SU-DHL-6 (cell line): ENCODE measurements at regions not wholly inside any gene's neighbourhood (a gene's known extent, or its start where the extent isn't known, plus 50 kb on each side); places are given as distances from the start of the nearest gene placed in this dataset.
"Not testable (repeated sequence)": the region's sequence is repeated elsewhere in the genome, so short reads cannot be mapped to it uniquely, and the experiment has no call there.

Experiments used
- H2AFZ ChIP-seq: fragments of 200-600 bp; sonication (generic); 2 replicates; pipeline ENCODE4 v1.6.1; 2014; ENCODE audit warnings: low read depth, mild to moderate bottlenecking, moderate library complexity, mixed read lengths, antibody characterized with exemption, low read length; ENCODE audit not compliant: severe bottlenecking
- H3F3A ChIP-seq: fragments of 200-600 bp; shearing (Covaris generic); 2 replicates; pipeline ENCODE4 v1.6.0; 2016; ENCODE audit warnings: antibody characterized with exemption, mild to moderate bottlenecking; ENCODE audit not compliant: insufficient read depth
- H3K27ac ChIP-seq: fragments of 200-600 bp; sonication (generic); 2 replicates; pipeline ENCODE4 v1.5.1; 2016; ENCODE audit warnings: low read depth, mild to moderate bottlenecking, low read length, moderate library complexity, mixed read lengths
- H3K27me3 ChIP-seq: fragments of 200-600 bp; sonication (generic), shearing (Covaris generic); 2 replicates; pipeline ENCODE4 v1.6.0; 2014; ENCODE audit warnings: mild to moderate bottlenecking, low read length
- H3K36me3 ChIP-seq: fragments of 200-600 bp; sonication (generic); 2 replicates; pipeline ENCODE4 v1.6.1; 2014; ENCODE audit warnings: mild to moderate bottlenecking, low read length, mixed read lengths
- H3K4me2 ChIP-seq: fragments of 300-600, 200-600 bp; shearing (Covaris generic), sonication (generic); 2 replicates; pipeline ENCODE4 v1.6.0; 2014; ENCODE audit warnings: low read length, low read depth, mild to moderate bottlenecking; ENCODE audit not compliant: poor library complexity, severe bottlenecking
- H3K4me3 ChIP-seq: fragments of 200-600 bp; sonication (generic); 2 replicates; pipeline ENCODE4 v1.5.1; 2014; ENCODE audit warnings: antibody characterized with exemption, low read length, mild to moderate bottlenecking, mixed read lengths; ENCODE audit not compliant: insufficient read depth, poor library complexity, severe bottlenecking
- H3K79me2 ChIP-seq: fragments of 200-600 bp; sonication (generic); 2 replicates; pipeline ENCODE4 v1.6.1; 2014; ENCODE audit warnings: mild to moderate bottlenecking, low read length, moderate library complexity; ENCODE audit not compliant: insufficient read depth
- H3K9ac ChIP-seq: fragments of 200-600 bp; sonication (generic); 2 replicates; pipeline ENCODE4 v1.7.0; 2014; ENCODE audit warnings: mild to moderate bottlenecking, low read length
- H3K9me2 ChIP-seq: fragments of 200-600 bp; sonication (generic); replicated peaks from 2 replicates; pipeline ENCODE4 v1.6.1; 2014; ENCODE audit warnings: low read length; ENCODE audit not compliant: insufficient read depth
- H3K9me3 ChIP-seq: fragments of 200-600 bp; sonication (generic); 2 replicates; pipeline ENCODE4 v1.6.1; 2014; ENCODE audit warnings: low read length, mixed read lengths; ENCODE audit not compliant: insufficient read depth
- H4K20me1 ChIP-seq: fragments of 200-600 bp; sonication (generic); 2 replicates; pipeline ENCODE4 v1.6.1; 2014; ENCODE audit warnings: low read depth, mild to moderate bottlenecking, antibody characterized with exemption, low read length, moderate library complexity, mixed read lengths
- EZH2phosphoT487 ChIP-seq: fragments of 200-600 bp; sonication (generic), shearing (Covaris generic); conservative IDR thresholded peaks from 2 replicates; pipeline ENCODE4 v1.6.1; 2018; ENCODE audit warnings: mild to moderate bottlenecking, antibody characterized with exemption, low read length, moderate library complexity, mixed read lengths
- TF ChIP-seq, protein P1 (sequence below): fragments of 200-600 bp; sonication (generic); IDR thresholded peaks from one replicate; pipeline ENCODE4 v1.5.1; 2017; ENCODE audit warnings: antibody characterized with exemption, mild to moderate bottlenecking, low read length, moderate library complexity; ENCODE audit not compliant: insufficient read depth, poor library complexity, severe bottlenecking

DNA sequence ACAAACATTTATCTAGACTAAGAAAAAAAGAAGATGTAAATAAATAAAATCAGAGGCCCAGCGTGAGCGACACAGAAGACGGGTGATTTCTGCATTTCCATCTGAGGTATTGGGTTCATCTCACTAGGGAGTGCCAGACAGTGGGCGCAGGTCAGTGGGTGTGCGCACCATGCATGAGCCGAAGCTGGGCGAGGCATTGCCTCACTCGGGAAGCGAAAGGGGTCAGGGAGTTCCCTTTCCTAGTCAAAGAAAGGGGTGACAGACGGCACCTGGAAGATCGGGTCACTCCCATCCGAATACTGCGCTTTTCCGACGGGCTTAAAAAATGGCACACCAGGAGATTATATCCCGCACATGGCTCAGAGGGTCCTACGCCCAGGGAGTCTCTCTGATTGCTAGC is 79.5 kb upstream of the ABCD2 start:
- H3K9me3 ChIP-seq, H3K79me2 ChIP-seq, H4K20me1 ChIP-seq, H3K4me3 ChIP-seq, H3K9ac ChIP-seq, H3K9me2 ChIP-seq, H3K27ac ChIP-seq, H3F3A ChIP-seq, H3K36me3 ChIP-seq, H3K27me3 ChIP-seq, H2AFZ ChIP-seq, H3K4me2 ChIP-seq: not testable (repeated sequence)

DNA sequence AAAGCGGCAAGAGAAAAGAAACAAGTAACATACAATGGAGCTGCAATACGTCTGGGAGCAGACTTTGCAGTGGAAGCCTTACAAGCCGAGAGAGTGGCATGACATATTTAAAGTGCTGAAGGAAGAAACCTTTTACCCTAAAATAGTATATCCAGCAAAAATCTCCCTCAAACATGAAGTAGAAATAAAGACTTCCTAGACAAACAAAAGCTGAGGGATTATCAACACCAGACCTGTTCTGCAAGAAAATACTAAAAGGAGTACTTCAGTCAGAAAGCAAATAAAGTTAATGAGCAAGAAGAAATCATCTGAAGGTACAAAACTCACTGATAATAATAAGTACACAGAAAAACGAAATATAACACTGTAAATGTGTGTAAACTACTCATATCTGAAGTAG is 77.5 kb upstream of the ABCD2 start:
- no peak overlapping the region for H3K9ac ChIP-seq
- no peaks in the 10 kb centered on the region for H3K79me2 ChIP-seq
- H3K9me3 ChIP-seq, result no peaks in the 10 kb centered on the region
- H3K4me2 ChIP-seq, result no peak overlapping the region
- no peak for TF ChIP-seq EZH2phosphoT487
- TF ChIP-seq, protein P1, sequence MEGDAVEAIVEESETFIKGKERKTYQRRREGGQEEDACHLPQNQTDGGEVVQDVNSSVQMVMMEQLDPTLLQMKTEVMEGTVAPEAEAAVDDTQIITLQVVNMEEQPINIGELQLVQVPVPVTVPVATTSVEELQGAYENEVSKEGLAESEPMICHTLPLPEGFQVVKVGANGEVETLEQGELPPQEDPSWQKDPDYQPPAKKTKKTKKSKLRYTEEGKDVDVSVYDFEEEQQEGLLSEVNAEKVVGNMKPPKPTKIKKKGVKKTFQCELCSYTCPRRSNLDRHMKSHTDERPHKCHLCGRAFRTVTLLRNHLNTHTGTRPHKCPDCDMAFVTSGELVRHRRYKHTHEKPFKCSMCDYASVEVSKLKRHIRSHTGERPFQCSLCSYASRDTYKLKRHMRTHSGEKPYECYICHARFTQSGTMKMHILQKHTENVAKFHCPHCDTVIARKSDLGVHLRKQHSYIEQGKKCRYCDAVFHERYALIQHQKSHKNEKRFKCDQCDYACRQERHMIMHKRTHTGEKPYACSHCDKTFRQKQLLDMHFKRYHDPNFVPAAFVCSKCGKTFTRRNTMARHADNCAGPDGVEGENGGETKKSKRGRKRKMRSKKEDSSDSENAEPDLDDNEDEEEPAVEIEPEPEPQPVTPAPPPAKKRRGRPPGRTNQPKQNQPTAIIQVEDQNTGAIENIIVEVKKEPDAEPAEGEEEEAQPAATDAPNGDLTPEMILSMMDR, result no peak
- no peaks in the 10 kb centered on the region for H3K36me3 ChIP-seq
- no peak overlapping the region for H3K4me3 ChIP-seq
- no peak overlapping the region for H2AFZ ChIP-seq
- H3K27me3 ChIP-seq, result no peaks in the 10 kb centered on the region
- no peaks in the 10 kb centered on the region for H4K20me1 ChIP-seq
- H3K27ac ChIP-seq, result no peak overlapping the region
- no peaks in the 10 kb centered on the region for H3K9me2 ChIP-seq
- no peaks in the 10 kb centered on the region for H3F3A ChIP-seq

DNA sequence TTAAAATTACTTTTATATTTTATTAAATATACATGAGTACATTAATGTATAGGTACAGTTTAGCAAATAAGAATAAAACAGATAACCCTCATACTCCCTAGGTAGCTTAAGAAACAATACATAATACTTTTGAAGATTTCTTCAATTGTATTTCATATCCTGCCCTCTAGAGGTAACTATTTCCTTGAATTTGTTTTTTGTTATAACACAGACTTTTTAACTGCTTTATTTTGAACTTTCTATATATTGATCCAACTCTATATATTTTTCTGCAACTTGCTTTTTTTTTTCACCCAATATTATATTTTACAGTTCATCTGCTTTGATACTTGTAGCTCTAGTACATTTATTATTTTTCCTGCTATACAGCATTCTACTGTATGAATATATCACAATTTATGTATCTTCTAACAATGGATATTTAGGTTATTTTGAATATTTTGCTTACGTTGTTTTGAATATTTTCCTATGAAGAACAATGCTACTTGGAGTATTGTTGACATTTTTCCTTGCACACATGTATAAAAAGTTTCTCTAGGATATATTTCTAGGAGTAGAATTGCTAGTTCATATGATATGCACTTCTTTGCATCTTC is 72.8 kb upstream of the ABCD2 start:
- Histone ChIP-seq H3K27ac (no peak overlapping the region), H3K4me3 (no peak overlapping the region), H3K36me3 (no peaks in the 10 kb centered on the region), H3K9ac (no peak overlapping the region), H4K20me1 (no peaks in the 10 kb centered on the region), H3K79me2 (no peaks in the 10 kb centered on the region), H3K9me2 (no peaks in the 10 kb centered on the region), H3K27me3 (no peaks in the 10 kb centered on the region), H3K4me2 (no peak overlapping the region), H3F3A (no peaks in the 10 kb centered on the region), H2AFZ (no peak overlapping the region), H3K9me3 (no peaks in the 10 kb centered on the region)
- TF ChIP-seq, protein P1, result peak; percentile 35
- TF ChIP-seq EZH2phosphoT487, result no peak

DNA sequence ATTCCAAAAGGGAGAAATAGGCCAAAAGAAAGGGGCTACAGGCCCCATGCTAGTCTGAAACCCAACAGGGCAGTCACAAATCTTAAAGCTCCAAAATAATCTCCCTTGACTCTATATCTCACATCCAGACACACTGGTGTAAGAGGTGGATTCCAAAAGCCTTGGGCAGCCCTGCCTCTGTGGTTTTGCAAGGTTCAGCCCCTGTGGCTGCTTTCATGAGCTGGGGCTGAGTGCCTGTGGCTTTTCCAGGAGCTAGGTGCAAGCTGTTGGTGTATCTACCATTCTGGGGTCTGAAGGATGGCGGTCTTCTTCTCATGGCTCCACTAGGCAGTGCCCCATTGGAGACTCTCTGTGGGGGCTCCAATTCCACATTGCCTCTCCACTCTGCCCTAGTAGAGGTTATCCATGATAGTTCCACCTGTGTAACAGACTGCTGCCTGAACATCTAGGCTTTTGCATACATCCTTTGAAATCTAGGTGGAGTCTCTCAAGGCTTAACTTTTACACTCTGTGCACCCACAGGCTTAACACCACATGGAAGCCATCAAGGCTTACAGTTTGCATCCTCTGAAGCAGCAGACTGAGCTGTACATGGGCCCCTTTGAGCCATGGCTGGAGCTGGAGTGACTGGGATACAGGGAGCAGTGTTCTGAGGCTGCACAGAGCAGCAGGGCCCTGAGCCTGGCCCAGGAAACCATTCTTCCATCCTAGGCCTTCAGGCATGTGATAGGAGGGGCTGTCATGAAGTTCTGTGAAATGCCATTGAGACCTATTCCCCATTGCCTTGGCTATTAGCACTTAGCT is 66.5 kb upstream of the ABCD2 start:
- no peak overlapping the region for H3K27ac ChIP-seq
- no peaks in the 10 kb centered on the region for H3K36me3 ChIP-seq
- H4K20me1 ChIP-seq, result no peaks in the 10 kb centered on the region
- H3K4me2 ChIP-seq, result no peak overlapping the region
- H3K9me3 ChIP-seq, result no peaks in the 10 kb centered on the region
- H3K27me3 ChIP-seq, result no peaks in the 10 kb centered on the region
- no peak overlapping the region for H2AFZ ChIP-seq
- H3F3A ChIP-seq, result no peaks in the 10 kb centered on the region
- H3K9me2 ChIP-seq, result no peaks in the 10 kb centered on the region
- H3K9ac ChIP-seq, result no peak overlapping the region
- no peak overlapping the region for H3K4me3 ChIP-seq
- no peaks in the 10 kb centered on the region for H3K79me2 ChIP-seq
- TF ChIP-seq, protein P1, result no peak
- no peak for TF ChIP-seq EZH2phosphoT487
